IMR-90 (cell line): ENCODE measurements at regions not wholly inside any gene's neighbourhood (a gene's known extent, or its start where the extent isn't known, plus 50 kb on each side); places are given as distances from the start of the nearest gene placed in this dataset.
"Not testable (repeated sequence)": the region's sequence is repeated elsewhere in the genome, so short reads cannot be mapped to it uniquely, and the experiment has no call there.

Source experiments
- ATAC-seq: fragments of 200-7000 bp; cut with Tn5 transposase; 2 replicates; pipeline ENCODE4 v1.9.1; 2020; ENCODE audit warnings: low read depth, mild to moderate bottlenecking, moderate library complexity
- BruUV-seq: library from RNA; stranded (reverse); fragments of 400-500 nt; replicated peaks from 2 replicates; lab custom pipeline; 2021; lab: Mats Ljungman, UMichigan
- CTCF ChIA-PET: fragments of 300-600 bp; formaldehyde crosslinking; extraction: SDS; loops from one replicate; lab custom pipeline; 2021; ENCODE audit warnings: antibody characterized with exemption; lab: Yijun Ruan, JAX
- POLR2A ChIA-PET: fragments of 300-600 bp; sonication (Branson Sonifier 250); formaldehyde crosslinking; loops from one replicate; lab custom pipeline; 2022; ENCODE audit warnings: antibody characterized with exemption; ENCODE audit not compliant: unreplicated experiment; lab: Charles Lee
- DNase-seq: peaks from one replicate; pipeline ENCODE4 v3.0.0; 2013
- H2AFZ ChIP-seq: replicated peaks from 2 replicates; pipeline ENCODE3; 2013; ENCODE audit warnings: low read length, mild to moderate bottlenecking; ENCODE audit not compliant: poor library complexity
- H2AK5ac ChIP-seq: 2 replicates; pipeline ENCODE4 v1.6.1; 2013; ENCODE audit warnings: low read depth, low read length, inconsistent platforms
- H2AK9ac ChIP-seq: replicated peaks from 2 replicates; pipeline ENCODE3; 2013; ENCODE audit warnings: mild to moderate bottlenecking, low read depth, low read length, moderate library complexity; ENCODE audit not compliant: poor library complexity
- H2BK120ac ChIP-seq: 2 replicates; pipeline ENCODE4 v1.6.1; 2013; ENCODE audit warnings: low read depth, low read length, inconsistent platforms
- H2BK15ac ChIP-seq: 3 replicates; pipeline ENCODE4 v1.6.1; 2013; ENCODE audit warnings: low read depth, low read length, inconsistent platforms
- H2BK20ac ChIP-seq: 2 replicates; pipeline ENCODE4 v1.6.1; 2013; ENCODE audit warnings: low read depth, mild to moderate bottlenecking, inconsistent platforms, low read length, moderate library complexity
- H2BK5ac ChIP-seq: 2 replicates; pipeline ENCODE4 v1.6.1; 2013; ENCODE audit warnings: mild to moderate bottlenecking, low read depth, low read length, inconsistent platforms; ENCODE audit not compliant: poor library complexity, severe bottlenecking
- H3K14ac ChIP-seq: replicated peaks from 2 replicates; pipeline ENCODE4 v1.6.1; 2013; ENCODE audit warnings: low read depth, low read length, inconsistent platforms
- H3K18ac ChIP-seq: 2 replicates; pipeline ENCODE4 v1.6.1; 2013; ENCODE audit warnings: low read depth, low read length, control low read depth
- H3K23ac ChIP-seq: 2 replicates; pipeline ENCODE4 v1.6.1; 2013; ENCODE audit warnings: low read depth, low read length, inconsistent platforms
- H3K27ac ChIP-seq: 2 replicates; pipeline ENCODE4 v1.5.1; 2013; ENCODE audit warnings: mild to moderate bottlenecking, control low read depth, low read length; ENCODE audit not compliant: insufficient read depth
- H3K27me3 ChIP-seq: 2 replicates; pipeline ENCODE4 v1.6.1; 2013; ENCODE audit warnings: low read length; ENCODE audit not compliant: control insufficient read depth, insufficient read depth
- H3K36me3 ChIP-seq: 2 replicates; pipeline ENCODE4 v1.6.1; 2013; ENCODE audit warnings: low read length, mixed read lengths; ENCODE audit not compliant: control insufficient read depth, insufficient read depth
- H3K4ac ChIP-seq: 2 replicates; pipeline ENCODE4 v1.6.1; 2013; ENCODE audit warnings: low read depth, low read length, inconsistent platforms
- H3K4me1 ChIP-seq: 2 replicates; pipeline ENCODE4 v1.6.1; 2013; ENCODE audit warnings: low read length, mixed read lengths; ENCODE audit not compliant: control insufficient read depth, insufficient read depth
- H3K4me2 ChIP-seq: 2 replicates; pipeline ENCODE4 v1.6.1; 2013; ENCODE audit warnings: low read depth, mild to moderate bottlenecking, control low read depth, low read length, moderate library complexity
- H3K4me3 ChIP-seq: 2 replicates; pipeline ENCODE4 v1.5.1; 2013; ENCODE audit warnings: low read depth, mild to moderate bottlenecking, control low read depth, low read length, moderate library complexity; ENCODE audit not compliant: insufficient read depth
- H3K56ac ChIP-seq: 2 replicates; pipeline ENCODE4 v1.6.1; 2013; ENCODE audit warnings: low read length, inconsistent platforms; ENCODE audit not compliant: insufficient read depth; ENCODE audit errors: extremely low read depth
- H3K79me1 ChIP-seq, 2 experiments: 2 replicates each; pipeline ENCODE4 v1.6.1; 2013; ENCODE audit warnings: low read length in 2 of 2, inconsistent platforms in 1 of 2, low read depth in 1 of 2
- H3K9ac ChIP-seq: 2 replicates; pipeline ENCODE4 v1.6.1; 2013; ENCODE audit warnings: low read depth, low read length, control low read depth
- H3K9me1 ChIP-seq: 2 replicates; pipeline ENCODE4 v1.6.1; 2013; ENCODE audit warnings: low read length, inconsistent platforms; ENCODE audit not compliant: insufficient read depth
- H3K9me3 ChIP-seq: 2 replicates; pipeline ENCODE4 v1.6.1; 2013; ENCODE audit warnings: low read length; ENCODE audit not compliant: control insufficient read depth, insufficient read depth
- H4K20me1 ChIP-seq: 2 replicates; pipeline ENCODE4 v1.6.1; 2013; ENCODE audit warnings: low read length, inconsistent platforms; ENCODE audit not compliant: insufficient read depth
- H4K5ac ChIP-seq: 2 replicates; pipeline ENCODE4 v1.6.1; 2013; ENCODE audit warnings: mild to moderate bottlenecking, low read depth, low read length, control low read depth
- H4K8ac ChIP-seq, 2 experiments: 2 replicates each; pipeline ENCODE4 v1.6.1; 2013; ENCODE audit warnings: low read depth in 2 of 2, low read length in 2 of 2, control low read depth in 1 of 2, inconsistent platforms in 1 of 2
- H4K91ac ChIP-seq: 2 replicates; pipeline ENCODE4 v1.6.1; 2013; ENCODE audit warnings: low read depth, low read length, inconsistent platforms; ENCODE audit not compliant: insufficient read depth
- CEBPB ChIP-seq: IDR thresholded peaks from 2 replicates; pipeline ENCODE4 v1.6.1; 2012; ENCODE audit warnings: low read depth, low read length, improper control_type of control experiment
- CTCF ChIP-seq: conservative IDR thresholded peaks from 2 replicates; pipeline ENCODE4 v1.5.1; 2012; ENCODE audit warnings: mild to moderate bottlenecking, low read depth, low read length, improper control_type of control experiment
- MAFK ChIP-seq: IDR thresholded peaks from 2 replicates; pipeline ENCODE4 v1.6.1; 2012; ENCODE audit warnings: low read depth, low read length, improper control_type of control experiment
- MXI1 ChIP-seq: IDR thresholded peaks from 2 replicates; pipeline ENCODE4 v1.6.1; 2012; ENCODE audit warnings: low read depth, mild to moderate bottlenecking, low read length, moderate library complexity, borderline replicate concordance
- NFE2L2 ChIP-seq: fragments of 150-350 bp; IDR thresholded peaks from 2 replicates; pipeline ENCODE4 v1.6.1; 2016; ENCODE audit warnings: low read depth, mild to moderate bottlenecking, low read length
- RFX5 ChIP-seq: IDR thresholded peaks from 2 replicates; pipeline ENCODE4 v1.8.0; 2012; ENCODE audit warnings: low read depth, mild to moderate bottlenecking, low read length, moderate library complexity
- WGBS, 2 experiments: methylation state at CpG; one replicate each; pipeline versions ENCODE4 v1.1.5 to v1.1.7; 2013; ENCODE audit warnings: missing lambda C conversion rate in 2 of 2; ENCODE audit not compliant: insufficient read length in 1 of 2; ENCODE audit errors: extremely low coverage in 2 of 2; 5-methylcytosine and 5-hydroxymethylcytosine counted together
- dilution Hi-C: fragments of 300-500 bp; cut with HindIII; formaldehyde crosslinking; loops from one replicate; pipeline ENCODE4 v1.14.3; 2018; ENCODE audit warnings: low sequenced_read_pairs; ENCODE audit not compliant: unreplicated experiment
- in situ Hi-C: fragments of 300-500 bp; cut with MboI; formaldehyde crosslinking; loops from 3 replicates; pipeline ENCODE4 v1.14.3; 2019; ENCODE audit warnings: low sequenced_read_pairs, inconsistent platforms, mixed read lengths
- intact Hi-C: fragments of 100-400 bp; cut with micrococcal nuclease; formaldehyde crosslinking; loops from 2 replicates; pipeline ENCODE4 v1.10.0; 2022

- no peak overlapping the region for H3K4me2 ChIP-seq
- no peak overlapping the region for H3K18ac ChIP-seq
- no peaks in the 10 kb centered on the region for H3K9me1 ChIP-seq
- in situ Hi-C loops, result no loop called here
- TF ChIP-seq CTCF (no peak), RFX5 (no peak), CEBPB (no peak), NFE2L2 (no peak), MXI1 (no peak), MAFK (no peak)
- intact Hi-C loops, result no loop called here
- dilution Hi-C loops, result no loop called here
- CTCF ChIA-PET, result no interaction called here
- no peak overlapping the region for H4K91ac ChIP-seq
- no peaks in the 10 kb centered on the region for H3K4me1 ChIP-seq
- H3K23ac ChIP-seq, result no peak overlapping the region
- no peak overlapping the region for H3K4ac ChIP-seq
- H3K56ac ChIP-seq, result no peak overlapping the region
- H3K14ac ChIP-seq, result no peak overlapping the region
- no CpG with 5 or more reads among the region's 3 CpGs for WGBS, 2 experiments
- H3K4me3 ChIP-seq, result no peak overlapping the region
- H4K20me1 ChIP-seq, result no peaks in the 10 kb centered on the region
- no peaks in the 10 kb centered on the region for H3K9me3 ChIP-seq
- no peak overlapping the region for H2AFZ ChIP-seq
- DNase-seq, result no peak
- no peaks in the 10 kb centered on the region for H3K27me3 ChIP-seq
- H3K9ac ChIP-seq, result no peak overlapping the region
- POLR2A ChIA-PET, result no interaction called here
- no peak overlapping the region for H3K27ac ChIP-seq
- H2BK20ac ChIP-seq, result no peak overlapping the region
- no peak overlapping the region for H4K5ac ChIP-seq
- BruUV-seq, result no TSS peak
- H4K8ac ChIP-seq, result no peak overlapping the region
- H2AK9ac ChIP-seq, result no peak overlapping the region
- H3K79me1 ChIP-seq, result no peaks in the 10 kb centered on the region
- no peak overlapping the region for H2BK5ac ChIP-seq
- no peak overlapping the region for H2AK5ac ChIP-seq
- H2BK15ac ChIP-seq, result no peak overlapping the region
- no peak for ATAC-seq
- H3K36me3 ChIP-seq, result no peaks in the 10 kb centered on the region
- H2BK120ac ChIP-seq, result no peak overlapping the region
These were observed 501.7 kb upstream of the SEL1L start for GRCh38 chr14:82035397-82035796.

GRCh38 chr14:82038066-82038465 is 504.4 kb upstream of the SEL1L start:
- DNase-seq, H3K36me3 ChIP-seq, BruUV-seq, H4K20me1 ChIP-seq, H3K79me1 ChIP-seq, H2AFZ ChIP-seq, H3K56ac ChIP-seq, CTCF ChIA-PET, H2AK9ac ChIP-seq, H4K91ac ChIP-seq, H3K4ac ChIP-seq, H3K27me3 ChIP-seq, H3K9me3 ChIP-seq, intact Hi-C loops, H2BK5ac ChIP-seq, H3K9me1 ChIP-seq, H3K9ac ChIP-seq, H3K18ac ChIP-seq, H3K14ac ChIP-seq, H3K4me3 ChIP-seq, H2BK15ac ChIP-seq, H2BK120ac ChIP-seq, ATAC-seq, H4K8ac ChIP-seq, in situ Hi-C loops, H3K23ac ChIP-seq, H2AK5ac ChIP-seq, H3K27ac ChIP-seq, H2BK20ac ChIP-seq, H4K5ac ChIP-seq, POLR2A ChIA-PET, H3K4me1 ChIP-seq, dilution Hi-C loops, H3K4me2 ChIP-seq: not testable (repeated sequence)
- WGBS, 2 experiments, result no CpG with 5 or more reads among the region's 3 CpGs
